ENCODE measurements at regions not wholly inside any gene's neighbourhood (a gene's known extent, or its start where the extent isn't known, plus 50 kb on each side); places are given as distances from the start of the nearest gene placed in this dataset.

DNA sequence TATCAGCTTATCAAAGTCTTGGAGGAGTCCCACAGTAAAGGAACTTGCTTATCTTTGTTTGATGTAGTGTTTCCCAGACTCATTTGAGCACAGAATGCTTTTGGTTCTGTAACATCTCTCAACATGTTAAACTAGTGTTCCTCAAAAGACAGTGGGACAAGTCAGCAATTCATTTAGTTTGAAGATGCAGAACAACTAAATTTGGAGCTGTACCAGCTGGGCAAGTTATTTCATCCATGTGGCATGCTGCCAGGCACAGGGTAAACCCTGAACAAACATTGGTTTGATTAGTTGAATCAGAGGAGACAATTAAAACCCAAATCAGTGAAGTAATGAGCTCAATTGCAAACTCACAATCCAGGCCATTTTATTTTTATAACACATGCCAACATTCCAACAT, 141.2 kb downstream of the CSNK2A3 start (continued):
- TF ChIP-seq FOSL1 (IDR thresholded peaks at IDR 0.05; ENCODE audit: insufficient read depth, low read depth, low read length) = no peak
- TF ChIP-seq KDM1A (IDR thresholded peaks at IDR 0.05; ENCODE audit: borderline replicate concordance, low read length) = no peak
- TF ChIP-seq ASH2L (IDR thresholded peaks at IDR 0.05; ENCODE audit: low read length) = no peak

Measured in H1 (cell line).